CMK (cell line): ENCODE measurements at regions not wholly inside any gene's neighbourhood (a gene's known extent, or its start where the extent isn't known, plus 50 kb on each side); places are given as distances from the start of the nearest gene placed in this dataset.
"Not testable (repeated sequence)": the region's sequence is repeated elsewhere in the genome, so short reads cannot be mapped to it uniquely, and the experiment has no call there.

Source experiments
- DNase-seq: peaks from one replicate; pipeline ENCODE4 v3.0.0-alpha.2; 2010; ENCODE audit warnings: low read depth

GRCh38 chr2:91497129-91498064 lies 2805.9 kb downstream of the RPIA start:
- DNase-seq, result not testable (repeated sequence)

- not testable (repeated sequence) for DNase-seq
These were observed 2806.6 kb downstream of the RPIA start for GRCh38 chr2:91498065-91498449.

DNA sequence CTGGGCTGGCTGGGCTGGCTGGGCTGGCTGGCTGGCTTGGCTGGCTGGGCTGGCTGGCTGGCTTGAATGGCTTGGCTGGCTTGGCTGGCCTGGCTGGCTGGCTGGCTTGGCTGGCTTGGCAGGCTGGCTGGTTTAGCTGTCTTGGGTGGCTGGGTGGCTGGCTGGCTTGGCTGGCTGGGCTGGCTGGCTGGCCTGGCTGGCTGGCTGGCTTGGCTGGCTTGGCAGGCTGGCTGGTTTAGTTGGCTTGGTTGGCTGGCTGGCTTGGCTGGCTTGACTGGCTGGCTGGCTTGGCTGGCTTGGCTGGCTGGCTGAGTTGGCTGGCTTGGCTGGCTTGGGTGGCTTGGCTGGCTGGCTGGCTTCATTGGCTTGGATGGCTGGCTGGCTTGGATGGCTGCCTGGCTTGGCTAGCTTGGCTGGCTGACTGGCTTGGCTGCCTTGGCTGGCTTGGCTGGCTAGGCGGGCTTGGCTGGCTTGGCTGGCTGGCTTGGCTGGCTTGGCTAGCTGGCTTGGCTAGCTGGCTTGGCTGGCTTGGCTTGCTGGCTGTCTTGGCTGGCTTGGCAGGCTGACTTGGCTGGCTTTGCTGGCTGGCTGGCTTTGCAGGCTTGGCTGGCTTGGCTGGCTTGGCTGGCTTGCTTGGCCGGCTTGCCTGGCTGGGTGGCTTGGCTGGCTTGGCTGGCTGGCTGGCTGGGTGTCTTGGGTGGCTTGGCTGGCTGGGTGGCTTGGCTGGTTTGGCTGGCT lies 2807.2 kb downstream of the RPIA start:
- DNase-seq, result not testable (repeated sequence)

- DNase-seq, result not testable (repeated sequence)
These were observed 2808.1 kb downstream of the RPIA start for GRCh38 chr2:91499431-91500050.

DNA sequence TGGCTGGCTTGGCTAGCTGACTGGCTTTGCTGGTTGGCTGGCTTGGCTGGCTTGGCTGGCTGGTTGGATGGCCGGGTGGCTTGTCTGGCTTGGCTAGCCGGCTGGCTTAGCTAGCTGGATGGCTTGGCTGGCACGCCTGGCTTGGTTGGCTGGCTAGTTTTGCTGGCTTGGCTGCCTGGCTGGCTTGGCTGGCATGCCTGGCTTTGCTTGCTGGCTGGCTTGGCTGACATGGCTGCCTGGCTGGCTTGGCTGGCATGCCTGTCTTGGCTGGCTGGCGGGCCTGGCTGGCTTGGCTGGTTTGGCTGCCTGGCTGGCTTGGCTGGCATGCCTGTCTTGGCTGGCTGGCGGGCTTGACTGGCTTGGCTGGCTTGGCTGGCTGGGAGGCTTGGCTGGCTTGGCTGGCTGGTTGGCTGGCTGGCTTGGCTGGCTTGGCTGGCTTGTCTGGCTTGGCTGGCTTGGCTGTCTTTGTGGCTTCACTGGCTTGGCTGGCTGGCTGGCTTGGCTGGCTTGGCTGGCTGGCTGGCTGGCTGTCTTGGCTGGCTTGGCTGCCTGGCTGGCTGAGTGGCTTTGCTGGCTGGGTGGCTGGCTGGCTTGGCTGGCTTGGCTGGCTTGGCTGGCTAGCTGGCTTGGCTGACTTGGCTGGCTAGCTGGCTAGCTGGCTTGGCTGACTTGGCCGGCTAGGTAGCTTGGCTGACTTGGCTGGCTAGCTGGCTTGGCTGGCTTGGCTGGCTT lies 2808.9 kb downstream of the RPIA start:
- not testable (repeated sequence) for DNase-seq

DNA sequence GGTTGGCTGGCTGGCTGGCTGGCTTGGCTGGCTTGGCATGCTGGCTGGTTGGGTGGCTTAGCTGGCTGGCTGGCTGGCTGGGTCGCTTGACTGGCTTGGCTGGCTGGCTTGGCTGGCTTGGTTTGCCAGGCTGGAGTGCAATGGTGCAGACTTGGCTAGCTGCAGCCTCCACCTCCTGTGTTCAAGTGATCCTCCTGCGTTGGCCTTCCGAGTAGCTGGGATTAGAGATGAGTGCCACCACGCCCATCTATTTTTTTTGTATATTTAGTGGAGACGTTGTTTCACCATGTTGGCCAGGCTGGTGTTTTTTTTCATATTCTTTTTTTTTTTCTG lies 2809.5 kb downstream of the RPIA start:
- DNase-seq, result not testable (repeated sequence)

GRCh38 chr2:91501481-91502080 lies 2810.1 kb downstream of the RPIA start:
- not testable (repeated sequence) for DNase-seq

DNA sequence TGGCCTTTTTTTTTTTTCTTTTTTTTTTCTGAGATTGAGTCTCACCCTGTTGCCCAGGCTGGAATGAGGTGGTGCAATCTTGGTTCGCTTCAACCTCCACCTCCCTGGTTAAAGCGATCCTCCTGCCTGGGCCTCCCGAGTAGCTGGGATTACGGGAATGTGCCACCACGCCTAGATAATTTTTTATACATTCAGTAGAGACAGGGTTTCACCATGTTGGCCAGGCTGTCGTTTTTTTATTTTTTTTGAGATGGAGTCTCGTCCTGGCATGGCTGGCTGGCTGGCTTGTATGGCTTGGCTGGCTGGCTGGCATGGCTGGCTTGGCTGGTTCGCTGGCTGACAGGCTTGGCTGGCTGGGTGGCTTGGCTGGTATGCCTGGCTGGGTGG lies 2812.1 kb downstream of the RPIA start:
- DNase-seq, result not testable (repeated sequence)

DNA sequence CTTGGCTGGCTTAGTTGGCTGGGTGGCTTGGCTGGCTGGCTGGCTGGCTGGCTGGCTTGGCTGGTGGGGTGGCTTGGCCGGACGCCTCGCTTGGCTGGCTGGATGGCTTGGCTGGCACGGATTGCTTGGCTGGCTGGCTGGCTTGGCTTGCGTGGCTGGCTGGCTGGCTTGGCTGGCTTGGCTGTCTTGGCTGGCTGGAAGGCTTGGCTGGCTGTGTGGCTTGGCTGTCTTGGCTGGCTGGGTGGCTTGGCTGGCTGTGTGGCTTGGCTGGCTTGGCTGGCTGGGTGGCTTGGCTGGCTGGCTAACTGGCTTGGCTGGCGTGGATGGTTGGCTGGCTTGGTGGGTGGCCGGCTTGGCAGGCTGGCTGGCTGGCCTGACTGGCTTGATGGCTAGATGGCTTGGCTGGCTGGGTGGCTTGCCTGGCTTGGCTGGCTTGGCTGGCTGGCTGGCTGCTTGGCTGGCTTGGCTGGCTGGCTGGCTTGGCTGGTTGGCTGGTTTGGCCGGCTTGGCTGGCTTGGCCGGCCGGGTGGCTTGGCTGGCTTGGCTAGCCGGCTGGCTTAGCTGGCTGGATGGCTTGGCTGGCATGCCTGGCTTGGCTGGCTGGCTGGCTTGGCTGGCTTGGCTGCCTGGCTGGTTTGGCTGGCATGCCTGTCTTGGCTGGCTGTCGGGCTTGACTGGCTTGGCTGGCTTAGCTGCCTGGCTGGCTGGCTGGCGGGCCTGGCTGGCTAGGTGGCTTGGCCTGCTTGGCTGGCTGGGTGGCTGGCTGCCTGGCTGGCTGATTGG lies 2812.7 kb downstream of the RPIA start:
- not testable (repeated sequence) for DNase-seq

DNA sequence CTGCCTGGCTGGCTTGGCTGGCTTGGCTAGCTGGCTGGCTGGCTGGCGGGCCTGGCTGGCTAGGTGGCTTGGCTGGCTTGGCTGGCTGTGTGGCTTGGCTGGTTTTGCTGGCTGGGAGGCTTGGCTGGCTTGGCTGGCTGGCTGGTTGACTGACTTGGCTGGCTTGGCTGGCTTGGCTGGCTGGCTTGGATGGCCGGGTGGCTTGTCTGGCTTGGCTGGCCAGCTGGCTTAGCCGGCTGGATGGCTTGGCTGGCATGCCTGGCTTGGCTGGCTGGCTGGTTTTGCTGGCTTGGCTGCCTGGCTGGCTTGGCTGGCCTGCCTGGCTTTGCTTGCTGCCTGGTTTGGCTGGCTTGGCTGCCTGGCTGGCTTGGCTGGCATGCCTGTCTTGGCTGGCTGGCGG lies 2817.3 kb downstream of the RPIA start:
- not testable (repeated sequence) for DNase-seq

GRCh38 chr2:91509276-91509675 lies 2817.8 kb downstream of the RPIA start:
- not testable (repeated sequence) for DNase-seq

DNA sequence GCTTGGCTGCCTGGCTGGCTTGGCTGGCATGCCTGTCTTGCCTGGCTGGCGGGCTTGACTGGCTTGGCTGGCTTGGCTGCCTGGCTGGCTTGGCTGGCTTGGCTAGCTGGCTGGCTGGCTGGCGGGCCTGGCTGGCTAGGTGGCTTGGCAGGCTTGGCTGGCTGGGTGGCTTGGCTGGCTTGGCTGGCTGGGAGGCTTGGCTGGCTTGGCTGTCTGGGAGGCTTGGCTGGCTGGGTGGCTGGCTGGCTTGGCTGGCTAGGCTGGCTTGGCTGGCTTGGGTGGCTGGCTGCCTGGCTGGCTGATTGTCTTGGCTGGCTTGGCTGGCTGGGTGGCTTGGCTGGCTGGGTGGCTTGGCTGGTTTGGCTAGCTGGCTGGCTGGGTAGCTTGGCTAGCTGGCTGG lies 2819.7 kb downstream of the RPIA start:
- DNase-seq, result not testable (repeated sequence)

GRCh38 chr2:91515966-91516365 lies 2824.5 kb downstream of the RPIA start:
- DNase-seq, result not testable (repeated sequence)

GRCh38 chr2:91516669-91517068 lies 2825.2 kb downstream of the RPIA start:
- not testable (repeated sequence) for DNase-seq

- DNase-seq, result not testable (repeated sequence)
These were observed 2826.4 kb downstream of the RPIA start for GRCh38 chr2:91517846-91518245.

DNA sequence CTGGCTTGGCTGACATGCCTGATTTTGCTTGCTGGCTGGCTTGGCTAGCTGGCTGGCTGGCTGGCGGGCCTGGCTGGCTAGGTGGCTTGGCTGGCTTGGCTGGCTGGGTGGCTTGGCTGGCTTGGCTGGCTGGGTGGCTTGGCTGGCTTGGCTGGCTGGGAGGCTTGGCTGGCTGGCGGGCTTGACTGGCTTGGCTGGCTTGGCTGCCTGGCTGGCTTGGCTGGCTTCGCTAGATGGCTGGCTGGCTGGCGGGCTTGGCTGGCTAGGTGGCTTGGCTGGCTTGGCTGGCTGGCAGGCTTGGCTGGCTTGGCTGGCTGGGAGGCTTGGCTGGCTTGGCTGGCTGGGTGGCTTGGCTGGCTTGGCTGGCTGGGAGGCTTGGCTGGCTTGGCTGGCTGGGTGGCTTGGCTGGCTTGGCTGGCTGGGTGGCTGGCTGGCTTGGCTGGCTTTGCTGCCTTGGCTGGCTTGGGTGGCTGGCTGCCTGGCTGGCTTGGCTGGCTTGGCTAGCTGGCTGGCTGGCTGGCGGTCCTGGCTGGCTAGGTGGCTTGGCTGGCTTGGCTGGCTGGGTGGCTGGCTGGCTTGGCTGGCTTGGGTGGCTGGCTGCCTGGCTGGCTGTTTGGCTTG lies 2827.0 kb downstream of the RPIA start:
- DNase-seq, result not testable (repeated sequence)

- DNase-seq, result not testable (repeated sequence)
These were observed 2827.9 kb downstream of the RPIA start for GRCh38 chr2:91519359-91519758.

GRCh38 chr2:91519914-91520313 lies 2828.4 kb downstream of the RPIA start:
- DNase-seq, result not testable (repeated sequence)

DNA sequence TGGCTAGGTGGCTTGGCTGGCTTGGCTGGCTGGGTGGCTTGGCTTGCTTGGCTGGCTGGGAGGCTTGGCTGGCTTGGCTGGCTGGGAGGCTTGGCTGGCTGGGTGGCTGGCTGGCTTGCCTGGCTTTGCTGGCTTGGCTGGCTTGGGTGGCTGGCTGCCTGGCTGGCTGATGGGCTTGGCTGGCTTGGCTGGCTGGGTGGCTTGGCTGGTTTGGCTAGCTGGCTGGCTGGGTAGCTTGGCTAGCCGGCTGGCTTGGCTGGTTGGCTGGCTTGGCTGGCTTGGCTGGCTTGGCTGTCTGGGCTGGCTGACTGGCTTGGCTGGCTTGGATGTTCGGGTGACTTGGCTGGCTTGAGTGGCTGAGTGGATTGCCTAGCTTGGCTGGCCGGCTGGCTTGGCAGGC lies 2829.1 kb downstream of the RPIA start:
- DNase-seq, result not testable (repeated sequence)

DNA sequence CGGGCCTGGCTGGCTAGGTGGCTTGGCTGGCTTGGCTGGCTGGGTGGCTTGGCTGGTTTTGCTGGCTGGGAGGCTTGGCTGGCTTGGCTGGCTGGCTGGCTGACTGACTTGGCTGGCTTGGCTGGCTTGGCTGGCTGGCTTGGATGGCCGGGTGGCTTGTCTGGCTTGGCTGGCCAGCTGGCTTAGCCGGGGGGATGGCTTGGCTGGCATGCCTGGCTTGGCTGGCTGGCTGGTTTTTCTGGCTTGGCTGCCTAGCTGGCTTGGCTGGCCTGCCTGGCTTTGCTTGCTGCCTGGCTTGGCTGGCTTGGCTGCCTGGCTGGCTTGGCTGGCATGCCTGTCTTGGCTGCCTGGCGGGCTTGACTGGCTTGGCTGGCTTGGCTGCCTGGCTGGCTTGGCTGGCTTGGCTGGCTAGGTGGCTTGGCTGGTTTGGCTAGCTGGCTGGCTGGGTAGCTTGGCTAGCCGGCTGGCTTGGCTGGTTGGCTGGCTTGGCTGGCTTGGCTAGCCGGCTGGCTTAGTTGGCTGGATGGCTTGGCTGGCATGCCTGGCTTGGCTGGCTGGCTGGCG lies 2829.6 kb downstream of the RPIA start:
- not testable (repeated sequence) for DNase-seq
